ENCODE measurements at regions not wholly inside any gene's neighbourhood (a gene's known extent, or its start where the extent isn't known, plus 50 kb on each side); places are given as distances from the start of the nearest gene placed in this dataset.

DNA sequence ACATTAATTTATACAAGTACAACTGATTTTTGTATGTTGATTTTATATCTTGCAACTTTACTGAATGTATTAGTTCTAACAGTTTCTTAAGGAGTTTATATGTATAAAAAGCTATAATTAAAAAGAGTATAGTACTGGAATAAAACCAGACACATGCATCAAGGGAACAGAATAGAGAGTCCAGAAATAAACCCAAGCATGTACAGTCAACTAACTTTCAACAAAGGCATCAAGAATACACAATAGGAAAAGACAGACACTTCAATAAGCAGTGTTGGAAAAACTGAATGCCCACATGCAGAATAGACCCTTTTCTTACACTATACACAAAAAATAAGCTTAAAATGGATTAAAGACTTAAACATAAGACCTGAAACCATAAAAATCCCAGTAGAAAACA, 170.9 kb downstream of the ICE1 start:
- POLR2A ChIA-PET (ENCODE audit: partially characterized antibody): no interaction called here
- Histone ChIP-seq H3K9me3 (ENCODE audit: control insufficient read depth in 1 of 2, low read length in 2 of 2) (no peaks in the 10 kb centered on the region), H3K4me3 (ENCODE audit: low read length in 2 of 2) (no peak overlapping the region), H3K27ac (ENCODE audit: low read depth, low read length) (no peak overlapping the region), H3K27me3 (ENCODE audit: insufficient read depth, low read length) (no peaks in the 10 kb centered on the region), H3K4me1 (ENCODE audit: insufficient read depth, low read length) (no peaks in the 10 kb centered on the region), H3K36me3 (ENCODE audit: insufficient read depth, low read length) (no peaks in the 10 kb centered on the region)
- H3K4me3 Mint-ChIP-seq: no peak overlapping the region
- no peak overlapping the region for H3K27ac Mint-ChIP-seq
- no peaks in the 10 kb centered on the region for H3K36me3 Mint-ChIP-seq
- no peaks in the 10 kb centered on the region for H3K4me1 Mint-ChIP-seq
- CTCF ChIA-PET (ENCODE audit: partially characterized antibody): no interaction called here
- peaks cover 0 to 1% (median 0%) of the 10 kb centered on the region in 8 donors for H3K9me3 Mint-ChIP-seq
- H3K27me3 Mint-ChIP-seq: peaks cover 0 to 4% of the 10 kb centered on the region in 2 donors
- no peak for DNase-seq
- intact Hi-C loops (cut with micrococcal nuclease): no loop called here

GRCh38 chr5:5592541-5592940, 170.1 kb downstream of the ICE1 start:
- Histone ChIP-seq H3K4me1 (ENCODE audit: insufficient read depth, low read length) (no peaks in the 10 kb centered on the region), H3K27me3 (ENCODE audit: insufficient read depth, low read length) (no peaks in the 10 kb centered on the region), H3K4me3 (ENCODE audit: low read length in 2 of 2) (no peak overlapping the region), H3K27ac (ENCODE audit: low read depth, low read length) (no peak overlapping the region), H3K36me3 (ENCODE audit: insufficient read depth, low read length) (no peaks in the 10 kb centered on the region), H3K9me3 (ENCODE audit: control insufficient read depth in 1 of 2, low read length in 2 of 2) (no peaks in the 10 kb centered on the region)
- ChIA-PET POLR2A (ENCODE audit: partially characterized antibody) (no interaction called here), CTCF (ENCODE audit: partially characterized antibody) (no interaction called here)
- DNase-seq: no peak
- peaks cover 3 to 7% of the 10 kb centered on the region in 2 donors for H3K27me3 Mint-ChIP-seq
- no peak overlapping the region for H3K4me3 Mint-ChIP-seq
- H3K27ac Mint-ChIP-seq: no peak overlapping the region
- intact Hi-C loops (cut with micrococcal nuclease): no loop called here
- H3K9me3 Mint-ChIP-seq: no peaks in the 10 kb centered on the region
- no peaks in the 10 kb centered on the region for H3K36me3 Mint-ChIP-seq
- H3K4me1 Mint-ChIP-seq: no peaks in the 10 kb centered on the region

GRCh38 chr5:5591567-5591966, 169.1 kb downstream of the ICE1 start:
- Mint-ChIP-seq H3K27me3 (peaks cover 7 to 8% of the 10 kb centered on the region in 2 donors), H3K36me3 (no peaks in the 10 kb centered on the region), H3K9me3 (no peaks in the 10 kb centered on the region), H3K27ac (no peak overlapping the region), H3K4me3 (no peak overlapping the region), H3K4me1 (no peaks in the 10 kb centered on the region)
- H3K36me3 ChIP-seq (ENCODE audit: insufficient read depth, low read length): no peaks in the 10 kb centered on the region
- ChIA-PET CTCF (ENCODE audit: partially characterized antibody) (no interaction called here), POLR2A (ENCODE audit: partially characterized antibody) (no interaction called here)
- DNase-seq: no peak
- intact Hi-C loops (cut with micrococcal nuclease): no loop called here
- no peaks in the 10 kb centered on the region for H3K4me1 ChIP-seq (ENCODE audit: insufficient read depth, low read length)
- H3K27me3 ChIP-seq (ENCODE audit: insufficient read depth, low read length): no peaks in the 10 kb centered on the region
- H3K27ac ChIP-seq (ENCODE audit: low read depth, low read length): no peak overlapping the region
- no peak overlapping the region for H3K4me3 ChIP-seq (ENCODE audit: low read length in 2 of 2)
- no peaks in the 10 kb centered on the region for H3K9me3 ChIP-seq (ENCODE audit: control insufficient read depth in 1 of 2, low read length in 2 of 2)

DNA sequence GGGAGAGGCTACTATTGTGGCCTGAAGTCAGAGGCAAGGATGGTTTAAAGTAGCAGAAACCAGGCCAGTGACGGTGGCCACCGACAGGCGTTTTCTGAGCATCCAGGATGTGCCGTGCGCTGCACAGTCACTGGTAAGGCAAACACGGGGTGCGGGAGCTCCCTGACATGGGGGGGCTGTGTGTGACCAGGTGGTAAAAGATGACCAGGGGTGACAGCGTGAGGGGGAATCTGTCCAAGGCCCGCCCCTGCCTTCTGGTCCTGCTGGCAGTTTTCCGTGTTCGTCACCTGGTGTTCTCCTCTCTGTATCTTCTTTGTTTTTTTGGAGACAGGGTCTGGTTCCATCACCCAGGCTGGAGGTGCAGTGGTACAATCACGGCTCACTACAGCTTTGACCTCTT, 167.4 kb downstream of the ICE1 start:
- POLR2A ChIA-PET (ENCODE audit: partially characterized antibody): no interaction called here
- no peak overlapping the region for H3K4me3 Mint-ChIP-seq
- CTCF ChIA-PET (ENCODE audit: partially characterized antibody): no interaction called here
- no peaks in the 10 kb centered on the region for H3K4me1 ChIP-seq (ENCODE audit: insufficient read depth, low read length)
- H3K36me3 ChIP-seq (ENCODE audit: insufficient read depth, low read length): no peaks in the 10 kb centered on the region
- no peak overlapping the region for H3K27ac Mint-ChIP-seq
- H3K27ac ChIP-seq (ENCODE audit: low read depth, low read length): no peak overlapping the region
- no peak overlapping the region for H3K4me3 ChIP-seq (ENCODE audit: low read length in 2 of 2)
- H3K4me1 Mint-ChIP-seq: no peaks in the 10 kb centered on the region
- H3K27me3 ChIP-seq (ENCODE audit: insufficient read depth, low read length): no peaks in the 10 kb centered on the region
- H3K27me3 Mint-ChIP-seq: peaks cover 7 to 8% of the 10 kb centered on the region in 2 donors
- intact Hi-C loops (cut with micrococcal nuclease): no loop called here
- no peak for DNase-seq
- H3K36me3 Mint-ChIP-seq: no peaks in the 10 kb centered on the region
- H3K9me3 ChIP-seq (ENCODE audit: control insufficient read depth in 1 of 2, low read length in 2 of 2): no peaks in the 10 kb centered on the region
- H3K9me3 Mint-ChIP-seq: no peaks in the 10 kb centered on the region

GRCh38 chr5:5588887-5589826, 166.7 kb downstream of the ICE1 start:
- H3K27ac Mint-ChIP-seq: no peak overlapping the region
- no peak overlapping the region for H3K27ac ChIP-seq (ENCODE audit: low read depth, low read length)
- H3K27me3 ChIP-seq (ENCODE audit: insufficient read depth, low read length): no peaks in the 10 kb centered on the region
- POLR2A ChIA-PET (ENCODE audit: partially characterized antibody): no interaction called here
- intact Hi-C loops (cut with micrococcal nuclease): no loop called here
- H3K4me1 Mint-ChIP-seq: no peaks in the 10 kb centered on the region
- H3K36me3 Mint-ChIP-seq: no peaks in the 10 kb centered on the region
- H3K9me3 Mint-ChIP-seq: no peaks in the 10 kb centered on the region
- H3K9me3 ChIP-seq (ENCODE audit: control insufficient read depth in 1 of 2, low read length in 2 of 2): no peaks in the 10 kb centered on the region
- H3K27me3 Mint-ChIP-seq: peaks cover 7 to 8% of the 10 kb centered on the region in 2 donors
- DNase-seq: no peak
- H3K4me3 ChIP-seq (ENCODE audit: low read length in 2 of 2): no peak overlapping the region
- no peaks in the 10 kb centered on the region for H3K36me3 ChIP-seq (ENCODE audit: insufficient read depth, low read length)
- CTCF ChIA-PET (ENCODE audit: partially characterized antibody): no interaction called here
- H3K4me1 ChIP-seq (ENCODE audit: insufficient read depth, low read length): no peaks in the 10 kb centered on the region
- no peak overlapping the region for H3K4me3 Mint-ChIP-seq

GRCh38 chr5:5588386-5588785, 165.9 kb downstream of the ICE1 start:
- DNase-seq: no peak
- Histone ChIP-seq H3K27ac (ENCODE audit: low read depth, low read length) (no peak overlapping the region), H3K4me3 (ENCODE audit: low read length in 2 of 2) (no peak overlapping the region), H3K9me3 (ENCODE audit: control insufficient read depth in 1 of 2, low read length in 2 of 2) (no peaks in the 10 kb centered on the region), H3K4me1 (ENCODE audit: insufficient read depth, low read length) (no peaks in the 10 kb centered on the region), H3K36me3 (ENCODE audit: insufficient read depth, low read length) (no peaks in the 10 kb centered on the region), H3K27me3 (ENCODE audit: insufficient read depth, low read length) (no peaks in the 10 kb centered on the region)
- H3K27ac Mint-ChIP-seq: no peak overlapping the region
- POLR2A ChIA-PET (ENCODE audit: partially characterized antibody): no interaction called here
- no peaks in the 10 kb centered on the region for H3K9me3 Mint-ChIP-seq
- CTCF ChIA-PET (ENCODE audit: partially characterized antibody): no interaction called here
- H3K27me3 Mint-ChIP-seq: peaks cover 7 to 8% of the 10 kb centered on the region in 2 donors
- no peak overlapping the region for H3K4me3 Mint-ChIP-seq
- no peaks in the 10 kb centered on the region for H3K4me1 Mint-ChIP-seq
- H3K36me3 Mint-ChIP-seq: no peaks in the 10 kb centered on the region
- intact Hi-C loops (cut with micrococcal nuclease): no loop called here

DNA sequence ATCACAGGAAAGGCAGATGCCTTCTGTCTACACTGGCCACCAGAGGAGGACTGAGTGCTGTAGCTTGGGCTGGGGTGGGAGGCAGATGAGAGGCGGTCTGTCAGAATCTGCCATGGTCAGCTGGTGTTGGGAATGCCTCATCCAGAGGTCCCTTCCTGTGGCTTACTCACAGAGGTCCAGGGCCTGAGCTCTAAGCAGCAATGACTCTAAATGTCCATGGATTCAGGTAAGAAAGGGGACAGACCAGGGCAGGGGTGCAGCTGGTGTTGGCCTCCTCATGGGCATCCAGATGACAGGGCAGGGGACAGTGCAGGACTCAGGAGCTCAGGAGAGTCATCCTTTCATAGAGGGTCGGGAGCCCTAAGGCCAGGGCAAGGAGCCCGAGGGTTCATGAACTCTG, 165.0 kb downstream of the ICE1 start:
- H3K27me3 Mint-ChIP-seq: peaks cover 7 to 8% of the 10 kb centered on the region in 2 donors
- Histone ChIP-seq H3K4me3 (ENCODE audit: low read length in 2 of 2) (no peak overlapping the region), H3K27ac (ENCODE audit: low read depth, low read length) (no peak overlapping the region), H3K9me3 (ENCODE audit: control insufficient read depth in 1 of 2, low read length in 2 of 2) (no peaks in the 10 kb centered on the region), H3K4me1 (ENCODE audit: insufficient read depth, low read length) (no peaks in the 10 kb centered on the region), H3K36me3 (ENCODE audit: insufficient read depth, low read length) (no peaks in the 10 kb centered on the region), H3K27me3 (ENCODE audit: insufficient read depth, low read length) (no peaks in the 10 kb centered on the region)
- intact Hi-C loops (cut with micrococcal nuclease): no loop called here
- POLR2A ChIA-PET (ENCODE audit: partially characterized antibody): no interaction called here
- no peaks in the 10 kb centered on the region for H3K9me3 Mint-ChIP-seq
- no peak overlapping the region for H3K27ac Mint-ChIP-seq
- DNase-seq: no peak
- H3K36me3 Mint-ChIP-seq: no peaks in the 10 kb centered on the region
- H3K4me1 Mint-ChIP-seq: no peaks in the 10 kb centered on the region
- CTCF ChIA-PET (ENCODE audit: partially characterized antibody): no interaction called here
- no peak overlapping the region for H3K4me3 Mint-ChIP-seq

Data from CD4-positive, alpha-beta memory T cell (primary cell).